Astrocyte (in vitro differentiated cells and primary cell): ENCODE measurements at regions not wholly inside any gene's neighbourhood (a gene's known extent, or its start where the extent isn't known, plus 50 kb on each side); places are given as distances from the start of the nearest gene placed in this dataset.

Experiments
- DNase-seq: peaks from one replicate; pipeline ENCODE4 v3.0.0-alpha.2; 2010; ENCODE audit warnings: low read depth
- FAIRE-seq: peaks from 2 replicates; lab custom pipeline; 2011; peaks lifted over from hg19 to GRCh38; lab: Jason Lieb, UNC
- H2AFZ ChIP-seq: 2 replicates; pipeline ENCODE4 v1.6.0; 2012; ENCODE audit warnings: low read depth, low read length, inconsistent platforms
- H3K27ac ChIP-seq: 2 replicates; pipeline ENCODE4 v1.5.1; 2011; ENCODE audit warnings: low read depth, low read length, inconsistent platforms
- H3K27me3 ChIP-seq: 2 replicates; pipeline ENCODE4 v1.6.0; 2011; ENCODE audit warnings: low read length, inconsistent platforms; ENCODE audit not compliant: insufficient read depth
- H3K36me3 ChIP-seq: 2 replicates; pipeline ENCODE4 v1.5.1; 2011; ENCODE audit warnings: low read length, inconsistent platforms; ENCODE audit not compliant: insufficient read depth
- H3K4me1 ChIP-seq: 2 replicates; pipeline ENCODE4 v1.5.1; 2011; ENCODE audit warnings: low read length, inconsistent platforms; ENCODE audit not compliant: insufficient read depth
- H3K4me2 ChIP-seq: 2 replicates; pipeline ENCODE4 v1.6.0; 2012; ENCODE audit warnings: low read length, inconsistent platforms
- H3K4me3 ChIP-seq: 2 replicates; pipeline ENCODE4 v1.5.1; 2011; ENCODE audit warnings: low read depth, mild to moderate bottlenecking, low read length, inconsistent platforms; ENCODE audit not compliant: insufficient read depth
- H3K79me2 ChIP-seq: 2 replicates; pipeline ENCODE4 v1.6.0; 2012; ENCODE audit warnings: mild to moderate bottlenecking, low read length, inconsistent platforms; ENCODE audit not compliant: insufficient read depth
- H3K9ac ChIP-seq: 2 replicates; pipeline ENCODE4 v1.6.0; 2012; ENCODE audit warnings: mild to moderate bottlenecking, low read length, inconsistent platforms
- H3K9me3 ChIP-seq: 2 replicates; pipeline ENCODE4 v1.5.1; 2012; ENCODE audit warnings: low read depth, mild to moderate bottlenecking, low read length, inconsistent platforms; ENCODE audit not compliant: insufficient read depth
- H4K20me1 ChIP-seq: 2 replicates; pipeline ENCODE4 v1.6.0; 2012; ENCODE audit warnings: low read length, inconsistent platforms; ENCODE audit not compliant: insufficient read depth
- H3K27ac Mint-ChIP-seq: one replicate; pipeline ENCODE4 v1.8.0; 2021; ENCODE audit warnings: mild to moderate bottlenecking, mixed read lengths; ENCODE audit not compliant: unreplicated experiment
- H3K27me3 Mint-ChIP-seq: one replicate; pipeline ENCODE4 v1.8.0; 2021; ENCODE audit warnings: low read depth, mixed read lengths; ENCODE audit not compliant: unreplicated experiment
- H3K36me3 Mint-ChIP-seq: one replicate; pipeline ENCODE4 v1.8.0; 2021; ENCODE audit warnings: low read depth, mixed read lengths; ENCODE audit not compliant: unreplicated experiment
- H3K4me1 Mint-ChIP-seq: one replicate; pipeline ENCODE4 v1.8.0; 2021; ENCODE audit warnings: low read depth, mixed read lengths; ENCODE audit not compliant: unreplicated experiment
- H3K4me3 Mint-ChIP-seq: one replicate; pipeline ENCODE4 v1.8.0; 2021; ENCODE audit warnings: mild to moderate bottlenecking, moderate library complexity, mixed read lengths; ENCODE audit not compliant: unreplicated experiment
- H3K9me3 Mint-ChIP-seq: one replicate; pipeline ENCODE4 v1.8.0; 2021; ENCODE audit warnings: mild to moderate bottlenecking, mixed read lengths; ENCODE audit not compliant: unreplicated experiment
- EZH2 ChIP-seq: IDR thresholded peaks from 2 replicates; pipeline ENCODE4 v1.6.1; 2012; ENCODE audit warnings: mild to moderate bottlenecking, low read length, inconsistent platforms; ENCODE audit not compliant: insufficient read depth
- TF ChIP-seq, protein P1 (sequence below): IDR thresholded peaks from 2 replicates; pipeline ENCODE4 v1.5.1; 2011; ENCODE audit warnings: low read depth, mild to moderate bottlenecking, inconsistent platforms, low read length, moderate library complexity; ENCODE audit not compliant: insufficient read depth

GRCh38 chr15:96468036-96468435 lies 137.5 kb downstream of the NR2F2 start:
- Histone ChIP-seq H4K20me1 (no peaks in the 10 kb centered on the region), H3K4me1 (no peaks in the 10 kb centered on the region), H3K36me3 (no peaks in the 10 kb centered on the region), H3K9me3 (no peaks in the 10 kb centered on the region), H3K27me3 (no peaks in the 10 kb centered on the region), H3K27ac (no peak overlapping the region), H3K9ac (no peak overlapping the region), H2AFZ (no peak overlapping the region), H3K79me2 (no peaks in the 10 kb centered on the region), H3K4me3 (no peak overlapping the region), H3K4me2 (no peak overlapping the region)
- FAIRE-seq (no peak), DNase-seq (no peak)
- no peaks in the 10 kb centered on the region for H3K36me3 Mint-ChIP-seq
- TF ChIP-seq, protein P1, sequence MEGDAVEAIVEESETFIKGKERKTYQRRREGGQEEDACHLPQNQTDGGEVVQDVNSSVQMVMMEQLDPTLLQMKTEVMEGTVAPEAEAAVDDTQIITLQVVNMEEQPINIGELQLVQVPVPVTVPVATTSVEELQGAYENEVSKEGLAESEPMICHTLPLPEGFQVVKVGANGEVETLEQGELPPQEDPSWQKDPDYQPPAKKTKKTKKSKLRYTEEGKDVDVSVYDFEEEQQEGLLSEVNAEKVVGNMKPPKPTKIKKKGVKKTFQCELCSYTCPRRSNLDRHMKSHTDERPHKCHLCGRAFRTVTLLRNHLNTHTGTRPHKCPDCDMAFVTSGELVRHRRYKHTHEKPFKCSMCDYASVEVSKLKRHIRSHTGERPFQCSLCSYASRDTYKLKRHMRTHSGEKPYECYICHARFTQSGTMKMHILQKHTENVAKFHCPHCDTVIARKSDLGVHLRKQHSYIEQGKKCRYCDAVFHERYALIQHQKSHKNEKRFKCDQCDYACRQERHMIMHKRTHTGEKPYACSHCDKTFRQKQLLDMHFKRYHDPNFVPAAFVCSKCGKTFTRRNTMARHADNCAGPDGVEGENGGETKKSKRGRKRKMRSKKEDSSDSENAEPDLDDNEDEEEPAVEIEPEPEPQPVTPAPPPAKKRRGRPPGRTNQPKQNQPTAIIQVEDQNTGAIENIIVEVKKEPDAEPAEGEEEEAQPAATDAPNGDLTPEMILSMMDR: no peak
- no peak for TF ChIP-seq EZH2
- no peak overlapping the region for H3K4me3 Mint-ChIP-seq
- H3K9me3 Mint-ChIP-seq: no peaks in the 10 kb centered on the region
- H3K27ac Mint-ChIP-seq: no peak overlapping the region
- H3K4me1 Mint-ChIP-seq: no peaks in the 10 kb centered on the region
- H3K27me3 Mint-ChIP-seq: peaks cover 22% of the 10 kb centered on the region

DNA sequence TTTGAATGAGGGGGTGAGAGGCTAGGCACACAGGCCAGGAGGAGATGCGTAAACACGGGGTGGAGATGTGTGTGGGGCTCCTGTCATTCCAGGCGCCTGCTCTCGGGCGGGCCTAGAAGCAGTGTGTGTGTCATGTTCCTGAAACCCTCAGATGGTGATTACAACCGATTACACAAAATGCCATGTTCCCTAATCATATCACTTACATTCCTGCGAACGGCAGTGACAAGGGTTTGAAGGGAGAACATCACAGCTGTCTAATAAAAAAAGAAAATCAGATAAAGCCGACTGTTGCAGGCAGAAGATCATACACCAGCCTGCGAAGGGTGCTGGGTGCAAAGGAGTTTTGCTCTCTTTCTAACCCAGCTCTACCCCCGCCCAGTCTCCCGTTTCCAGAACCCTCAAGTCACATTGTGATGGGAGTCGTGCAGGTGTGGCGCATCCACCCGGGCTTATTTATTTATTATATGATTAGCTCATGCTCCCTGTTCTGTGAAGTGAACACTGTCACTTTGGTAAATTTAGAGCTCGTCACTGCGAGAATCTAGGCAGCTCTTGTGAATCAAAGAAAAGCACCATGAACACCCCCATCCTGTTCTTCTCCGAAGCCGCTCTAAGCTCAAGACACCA lies 140.3 kb downstream of the NR2F2 start:
- TF ChIP-seq EZH2: no peak
- TF ChIP-seq, protein P1: no peak
- no peak overlapping the region for H3K4me3 ChIP-seq
- no peak for FAIRE-seq
- no peaks in the 10 kb centered on the region for H3K27me3 ChIP-seq
- no peak overlapping the region for H3K27ac ChIP-seq
- H2AFZ ChIP-seq: no peak overlapping the region
- H3K36me3 ChIP-seq: no peaks in the 10 kb centered on the region
- no peaks in the 10 kb centered on the region for H3K79me2 ChIP-seq
- DNase-seq: no peak
- H4K20me1 ChIP-seq: no peaks in the 10 kb centered on the region
- H3K4me1 ChIP-seq: no peaks in the 10 kb centered on the region
- no peak overlapping the region for H3K27ac Mint-ChIP-seq
- no peak overlapping the region for H3K4me3 Mint-ChIP-seq
- no peaks in the 10 kb centered on the region for H3K36me3 Mint-ChIP-seq
- H3K4me2 ChIP-seq: no peak overlapping the region
- H3K9me3 ChIP-seq: no peaks in the 10 kb centered on the region
- H3K4me1 Mint-ChIP-seq: no peaks in the 10 kb centered on the region
- no peaks in the 10 kb centered on the region for H3K9me3 Mint-ChIP-seq
- H3K9ac ChIP-seq: no peak overlapping the region
- H3K27me3 Mint-ChIP-seq: peaks cover 20% of the 10 kb centered on the region

GRCh38 chr15:96472681-96473080 lies 142.2 kb downstream of the NR2F2 start:
- H3K4me1 Mint-ChIP-seq: no peaks in the 10 kb centered on the region
- Histone ChIP-seq H3K79me2 (no peaks in the 10 kb centered on the region), H4K20me1 (no peaks in the 10 kb centered on the region), H3K4me2 (no peak overlapping the region), H3K4me3 (no peak overlapping the region), H3K9ac (no peak overlapping the region), H2AFZ (no peak overlapping the region), H3K27ac (no peak overlapping the region), H3K4me1 (no peaks in the 10 kb centered on the region), H3K36me3 (no peaks in the 10 kb centered on the region), H3K9me3 (no peaks in the 10 kb centered on the region), H3K27me3 (no peaks in the 10 kb centered on the region)
- H3K36me3 Mint-ChIP-seq: no peaks in the 10 kb centered on the region
- H3K9me3 Mint-ChIP-seq: no peaks in the 10 kb centered on the region
- peaks cover 16% of the 10 kb centered on the region for H3K27me3 Mint-ChIP-seq
- H3K4me3 Mint-ChIP-seq: no peak overlapping the region
- DNase-seq (no peak), FAIRE-seq (no peak)
- H3K27ac Mint-ChIP-seq: no peak overlapping the region
- TF ChIP-seq, protein P1: no peak
- TF ChIP-seq EZH2: no peak
